ENCODE measurements at regions not wholly inside any gene's neighbourhood (a gene's known extent, or its start where the extent isn't known, plus 50 kb on each side); places are given as distances from the start of the nearest gene placed in this dataset.
"Not testable (repeated sequence)": the region's sequence is repeated elsewhere in the genome, so short reads cannot be mapped to it uniquely, and the experiment has no call there.

- POLR2A ChIA-PET; H3K4me3 ChIP-seq (ENCODE audit: low read depth in 2 of 2, low read length in 2 of 2); BruUV-seq (replicated peaks); ATAC-seq; in situ Hi-C loops (cut with HindIII; ENCODE audit: low pct_unique_long_range_greater_than_20kb, low sequenced_read_pairs); CTCF ChIA-PET; intact Hi-C loops (cut with micrococcal nuclease; ENCODE audit: unreplicated experiment); H3K9me3 ChIP-seq (ENCODE audit: control insufficient read depth, insufficient read depth, low read depth, low read length); H3K27ac ChIP-seq (ENCODE audit: low read length); H3K36me3 ChIP-seq (ENCODE audit: control insufficient read depth, insufficient read depth, low read length); H3K27me3 ChIP-seq (ENCODE audit: control insufficient read depth, insufficient read depth, low read length); DNase-seq (ENCODE audit: low read depth, low spot score); H3K4me1 ChIP-seq (ENCODE audit: control insufficient read depth, insufficient read depth, low read length): not testable (repeated sequence)
These were observed 398.1 kb downstream of the SRGAP2C start for GRCh38 chr1:121582898-121583297.

- Histone ChIP-seq H3K27me3 (ENCODE audit: control insufficient read depth, insufficient read depth, low read length) (no peaks in the 10 kb centered on the region), H3K4me1 (ENCODE audit: control insufficient read depth, insufficient read depth, low read length) (no peaks in the 10 kb centered on the region), H3K36me3 (ENCODE audit: control insufficient read depth, insufficient read depth, low read length) (no peaks in the 10 kb centered on the region), H3K4me3 (ENCODE audit: low read depth in 2 of 2, low read length in 2 of 2) (no peak overlapping the region), H3K27ac (ENCODE audit: low read length) (no peak overlapping the region), H3K9me3 (ENCODE audit: control insufficient read depth, insufficient read depth, low read depth, low read length) (no peaks in the 10 kb centered on the region)
- ChIA-PET POLR2A (no interaction called here), CTCF (no interaction called here)
- ATAC-seq (no peak), DNase-seq (ENCODE audit: low read depth, low spot score) (no peak)
- TF ChIP-seq POLR2AphosphoS5 (IDR thresholded peaks at IDR 0.05; ENCODE audit: low read depth, low read length): no peak
- no peak for TF ChIP-seq CTCF (IDR thresholded peaks at IDR 0.05)
- TF ChIP-seq TCF7L2 (IDR thresholded peaks at IDR 0.05; ENCODE audit: low read depth, low read length): no peak
- no peak for TF ChIP-seq SIN3A (IDR thresholded peaks at IDR 0.05; ENCODE audit: borderline replicate concordance, insufficient read depth, low read depth, low read length)
- TF ChIP-seq REST (IDR thresholded peaks at IDR 0.05; ENCODE audit: insufficient read depth in 1 of 2, low read depth in 2 of 2, low read length in 1 of 2): no peak
- intact Hi-C loops (cut with micrococcal nuclease; ENCODE audit: unreplicated experiment) (no loop called here), in situ Hi-C loops (cut with HindIII; ENCODE audit: low pct_unique_long_range_greater_than_20kb, low sequenced_read_pairs) (no loop called here)
- no TSS peak for BruUV-seq (replicated peaks)
These were observed 401.8 kb downstream of the SRGAP2C start for GRCh38 chr1:121586369-121587229.

GRCh38 chr1:121587230-121587569 lies 402.4 kb downstream of the SRGAP2C start:
- TF ChIP-seq REST (IDR thresholded peaks at IDR 0.05; ENCODE audit: insufficient read depth in 1 of 2, low read depth in 2 of 2, low read length in 1 of 2) (no peak), TCF7L2 (IDR thresholded peaks at IDR 0.05; ENCODE audit: low read depth, low read length) (no peak)
- in situ Hi-C loops (cut with HindIII; ENCODE audit: low pct_unique_long_range_greater_than_20kb, low sequenced_read_pairs) (no loop called here), intact Hi-C loops (cut with micrococcal nuclease; ENCODE audit: unreplicated experiment) (no loop called here)
- POLR2A ChIA-PET: no interaction called here
- no peaks in the 10 kb centered on the region for H3K9me3 ChIP-seq (ENCODE audit: control insufficient read depth, insufficient read depth, low read depth, low read length)
- DNase-seq (ENCODE audit: low read depth, low spot score): no peak
- no peaks in the 10 kb centered on the region for H3K36me3 ChIP-seq (ENCODE audit: control insufficient read depth, insufficient read depth, low read length)
- CTCF ChIA-PET: interaction anchor here (0.6 kb wide), 1 partner anchor 22 kb away, joined by 4 read pairs; no protein-coding TSS in a partner anchor
- H3K4me3 ChIP-seq (ENCODE audit: low read depth in 2 of 2, low read length in 2 of 2): no peak overlapping the region
- no peak for ATAC-seq
- no TSS peak for BruUV-seq (replicated peaks)
- no peak overlapping the region for H3K27ac ChIP-seq (ENCODE audit: low read length)
- no peaks in the 10 kb centered on the region for H3K4me1 ChIP-seq (ENCODE audit: control insufficient read depth, insufficient read depth, low read length)
- H3K27me3 ChIP-seq (ENCODE audit: control insufficient read depth, insufficient read depth, low read length): no peaks in the 10 kb centered on the region

Measured in Panc1 (cell line).